DMS53 treated with DMSO at 0.1 percent for 48 hours (cell line): ENCODE measurements at regions not wholly inside any gene's neighbourhood (a gene's known extent, or its start where the extent isn't known, plus 50 kb on each side); places are given as distances from the start of the nearest gene placed in this dataset.

Experiments used
- DNase-seq: peaks from one replicate; lab custom pipeline; 2025; ENCODE audit not compliant: unreplicated experiment; lab: John Stamatoyannopoulos, UW

GRCh38 chr5:110916381-110917049, 155.0 kb upstream of the TSLP start:
- no peak for DNase-seq

DNA sequence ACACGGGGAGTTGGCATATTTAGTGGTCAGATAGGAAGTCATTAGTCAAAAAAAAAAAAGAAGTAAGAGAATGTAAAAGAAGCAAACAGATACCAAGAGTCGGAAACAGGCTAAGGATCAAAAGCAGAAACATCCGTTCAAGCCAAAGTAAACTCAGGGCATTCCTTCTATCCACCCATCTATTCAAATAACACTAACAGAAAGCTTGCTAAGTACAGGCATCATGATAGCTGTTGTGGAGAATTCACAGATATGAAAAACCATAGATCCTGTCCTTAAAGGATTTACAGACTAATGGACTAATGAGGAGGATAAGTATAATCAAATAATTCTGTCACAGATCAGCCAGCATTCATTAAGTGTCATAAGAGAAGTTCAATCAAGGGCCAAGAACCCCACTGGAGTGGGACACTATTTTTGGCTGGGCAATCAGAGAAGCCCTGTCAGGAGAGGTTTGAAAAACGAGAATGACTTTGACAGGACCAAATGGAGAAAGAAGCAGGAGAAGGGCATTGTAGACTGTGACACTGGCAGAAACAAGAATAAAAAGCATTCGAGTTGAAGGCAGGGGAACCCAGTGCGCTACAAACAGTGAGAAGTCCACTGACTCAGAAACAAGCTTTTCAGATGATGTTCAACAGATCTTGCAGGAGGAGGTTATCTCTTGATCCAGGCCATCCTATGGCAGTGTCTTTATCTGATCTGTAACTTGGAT, 154.2 kb upstream of the TSLP start:
- DNase-seq, result no peak

DNA sequence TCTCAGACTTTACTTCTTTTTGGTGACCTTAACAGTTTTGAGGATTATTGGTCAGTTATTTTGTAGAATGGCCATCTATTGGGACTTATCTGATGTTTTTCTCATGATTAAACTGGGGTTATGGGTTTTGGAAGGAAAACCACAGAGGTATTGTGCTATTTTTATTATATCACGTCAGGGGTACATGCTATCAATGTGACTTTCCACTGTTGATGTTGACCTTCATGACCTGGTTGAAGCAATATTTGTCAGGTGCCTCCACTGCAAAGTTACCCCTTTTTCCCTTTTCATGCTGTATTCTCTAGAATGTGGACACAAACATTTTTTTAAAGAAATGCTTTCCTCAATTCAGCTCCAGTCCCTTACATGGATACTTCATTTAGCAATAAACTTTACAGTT, 152.8 kb upstream of the TSLP start:
- no peak for DNase-seq

DNA sequence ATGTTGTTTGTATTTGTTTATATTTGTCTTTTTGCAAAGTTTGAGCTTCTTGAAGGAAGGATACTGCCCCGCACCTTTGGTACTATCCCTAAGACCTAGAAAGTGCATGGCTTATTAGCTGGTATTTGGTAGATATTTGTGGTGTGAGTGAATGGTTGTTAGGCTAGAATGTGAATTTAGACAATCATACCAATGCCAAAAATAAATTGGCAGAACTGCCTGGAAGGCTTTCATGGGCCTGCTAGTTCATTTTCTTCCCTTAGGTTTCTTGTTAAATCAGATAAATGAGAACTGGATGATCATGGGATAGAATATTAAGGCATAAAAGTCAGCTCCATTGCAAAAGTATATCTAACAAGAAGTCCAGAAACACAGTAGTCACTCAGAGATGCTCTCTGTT, 147.5 kb upstream of the TSLP start:
- DNase-seq, result no peak

DNA sequence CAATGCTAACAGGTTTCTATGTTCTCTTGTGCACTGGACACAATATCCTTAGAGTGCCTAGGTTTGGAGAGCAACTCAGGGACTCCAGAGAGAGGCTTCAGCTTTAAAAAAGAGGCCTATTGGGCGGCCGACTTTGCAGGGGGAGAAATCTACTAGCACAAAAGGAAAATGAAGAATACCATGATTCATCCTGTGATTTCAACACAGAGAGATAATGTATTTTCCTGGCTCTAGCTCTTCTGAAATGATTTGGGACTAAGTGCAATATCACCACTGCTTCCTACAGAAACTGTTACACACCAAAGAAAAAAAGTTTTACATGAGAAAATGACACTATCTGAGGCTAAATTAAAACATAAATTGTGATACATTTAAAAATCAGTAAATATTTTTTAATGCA, 146.1 kb upstream of the TSLP start:
- DNase-seq, result no peak

DNA sequence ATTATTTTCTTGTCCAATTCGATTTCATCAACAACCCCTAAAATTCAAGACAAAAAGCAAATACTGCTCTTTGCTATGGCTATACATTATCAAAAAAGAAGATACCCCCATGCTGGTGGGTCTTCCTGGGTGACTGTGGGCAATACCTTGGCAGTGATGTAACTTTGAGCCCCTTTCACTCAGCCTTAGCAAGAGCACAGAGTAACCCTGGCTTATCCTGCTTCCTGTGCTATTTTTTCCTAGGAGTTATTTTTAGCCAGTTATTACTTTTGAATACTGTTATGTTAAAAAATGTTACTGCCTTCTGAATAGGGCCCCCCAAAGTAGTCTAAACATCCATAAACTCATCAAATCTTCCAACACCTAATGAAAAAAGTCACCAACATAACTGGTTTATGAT, 145.6 kb upstream of the TSLP start:
- no peak for DNase-seq

DNA sequence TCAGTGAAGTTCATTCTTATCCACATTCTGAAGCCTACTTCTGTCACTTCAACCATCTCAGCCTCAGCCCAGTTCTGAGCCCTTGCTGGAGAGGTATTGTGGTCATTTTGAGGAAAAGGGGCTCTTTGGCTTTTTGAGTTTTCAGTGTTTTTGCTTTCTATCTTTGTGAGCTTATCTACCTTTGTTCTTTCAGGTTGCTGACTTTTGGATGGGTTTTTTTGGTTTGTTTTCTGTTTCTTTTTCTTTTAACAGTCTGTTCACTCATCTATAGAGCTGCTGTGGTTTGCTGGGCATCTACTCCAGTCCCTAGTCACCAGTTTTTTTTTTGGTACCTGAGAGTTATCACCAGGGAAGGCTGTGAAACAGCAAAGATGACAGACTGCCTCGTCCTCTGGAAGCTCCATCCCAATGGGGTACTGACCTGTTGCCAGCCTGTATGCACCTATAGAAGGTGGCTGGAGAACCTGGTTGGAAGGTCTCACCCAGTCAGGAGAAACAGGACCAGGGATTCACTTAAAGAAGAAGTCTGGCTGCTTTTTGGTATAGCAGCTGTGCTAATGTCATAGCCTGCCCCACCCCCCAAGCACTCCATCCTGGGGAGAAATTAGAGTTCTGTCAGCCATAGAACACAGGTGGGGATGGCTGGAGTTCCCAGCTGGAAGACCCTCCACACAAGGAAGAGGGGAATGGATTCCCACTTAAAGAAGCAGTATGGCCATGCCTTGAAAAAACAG, 138.6 kb upstream of the TSLP start:
- DNase-seq, result no peak

- DNase-seq, result no peak
Measured at GRCh38 chr5:110940136-110940535, 131.4 kb upstream of the TSLP start.

GRCh38 chr5:110945874-110946436, 125.6 kb upstream of the TSLP start:
- DNase-seq, result no peak

DNA sequence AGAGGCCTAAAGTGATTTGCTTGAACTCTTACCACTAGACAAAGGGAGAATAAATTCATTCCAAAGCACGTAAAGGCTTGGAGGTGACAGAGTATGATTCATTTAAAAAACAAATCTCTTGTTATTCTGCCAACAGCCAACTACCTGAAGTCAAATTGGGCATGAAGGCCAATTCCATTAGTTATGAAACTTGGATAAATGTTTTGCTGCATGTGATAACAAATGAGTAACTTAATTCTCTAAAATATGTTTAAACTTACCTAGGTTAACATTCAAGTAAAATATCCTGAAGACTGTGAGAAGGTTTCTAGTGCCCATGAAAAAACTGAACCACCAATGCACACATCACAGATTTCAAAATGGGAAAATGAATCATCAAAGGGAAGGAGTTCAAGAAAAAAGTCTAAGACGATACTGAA, 120.1 kb upstream of the TSLP start:
- no peak for DNase-seq

DNA sequence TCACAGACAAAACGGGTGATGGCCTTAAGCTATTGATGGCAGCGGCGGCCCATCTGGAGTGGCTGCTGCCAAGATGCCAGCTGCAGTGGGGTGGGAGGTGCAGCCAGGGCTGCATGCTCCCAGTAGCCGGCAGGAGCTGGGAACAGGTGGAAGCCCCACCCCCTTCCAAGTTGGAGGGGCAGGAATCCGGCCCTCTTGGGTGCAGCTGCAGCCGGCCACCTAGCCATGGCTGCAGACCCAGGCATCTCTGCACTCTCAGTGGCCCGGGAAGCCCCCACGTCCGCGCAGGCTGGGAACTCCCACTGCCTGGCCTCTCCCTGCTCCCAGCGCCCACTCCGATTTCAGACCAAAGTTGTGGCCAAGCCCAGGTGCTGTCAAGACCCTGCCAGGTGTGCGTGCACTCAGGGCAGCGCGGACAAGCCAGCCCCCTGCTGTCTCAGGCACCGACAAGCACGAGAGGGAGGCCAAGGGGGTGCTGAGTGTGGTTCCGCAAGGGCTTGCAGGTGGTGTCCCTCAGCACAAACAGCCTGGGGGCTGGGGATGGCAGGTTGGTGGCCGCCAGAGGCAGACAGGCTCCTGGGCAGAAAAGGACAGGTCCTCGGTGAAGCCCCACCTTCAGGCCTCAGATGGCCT, 115.1 kb upstream of the TSLP start:
- DNase-seq, result no peak

- DNase-seq, result no peak
Measured at GRCh38 chr5:110956913-110957813, 114.3 kb upstream of the TSLP start.

- DNase-seq, result no peak
Measured at GRCh38 chr5:110957934-110958333, 113.6 kb upstream of the TSLP start.

GRCh38 chr5:110963495-110963894, 108.0 kb upstream of the TSLP start:
- no peak for DNase-seq

- DNase-seq, result no peak
Measured at GRCh38 chr5:110965773-110966581, 105.5 kb upstream of the TSLP start.

- DNase-seq, result peak; percentile 17
Measured at GRCh38 chr5:110968246-110969005, 103.1 kb upstream of the TSLP start.

- no peak for DNase-seq
Measured at GRCh38 chr5:110969502-110969901, 102.0 kb upstream of the TSLP start.

- no peak for DNase-seq
Measured at GRCh38 chr5:110973510-110973909, 98.0 kb upstream of the TSLP start.

DNA sequence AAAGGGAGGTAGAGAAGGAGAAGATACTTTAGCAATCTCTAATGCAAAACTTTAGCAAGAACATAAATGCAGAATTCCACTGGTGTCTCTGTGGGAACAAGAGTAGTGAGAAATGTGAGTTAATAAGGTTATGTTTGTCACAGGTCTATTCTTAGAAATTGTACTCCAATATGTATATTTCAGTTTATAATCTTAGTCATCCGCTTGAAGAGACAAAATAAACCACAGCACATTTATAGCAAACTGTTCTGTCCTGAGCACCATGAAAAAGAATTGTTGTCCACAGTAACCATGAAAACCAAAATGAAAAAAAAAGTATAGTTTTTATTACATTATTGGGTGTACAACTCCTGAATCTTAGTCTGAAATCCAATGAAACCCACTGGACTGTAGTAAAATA, 93.6 kb upstream of the TSLP start:
- no peak for DNase-seq
